Peyer's patch (tissue), 4 donors: ENCODE measurements at regions not wholly inside any gene's neighbourhood (a gene's known extent, or its start where the extent isn't known, plus 50 kb on each side); places are given as distances from the start of the nearest gene placed in this dataset.

Source experiments
- DNase-seq, 3 donors: peaks; one replicate each; pipeline ENCODE4 v3.0.0-alpha.2; 2017 to 2019
- H3K27ac ChIP-seq, 4 donors: fragments of 200-600 bp; sonication (generic); one replicate each; pipeline ENCODE4 v1.5.1; 2016 to 2019
- H3K27me3 ChIP-seq, 2 donors: fragments of 200-600 bp; sonication (generic); one replicate each; pipeline ENCODE4 v1.5.1; 2019
- H3K36me3 ChIP-seq, 3 donors: fragments of 200-600 bp; sonication (generic); one replicate each; pipeline ENCODE4 v1.5.1; 2016 to 2019
- H3K4me1 ChIP-seq, 4 donors: fragments of 200-600 bp; sonication (generic); one replicate each; pipeline ENCODE4 v1.5.1; 2016 to 2019
- H3K4me3 ChIP-seq, 4 donors: fragments of 200-600 bp; sonication (generic); 1 replicate in 3 of 4; 2 replicates in 1 of 4; pipeline ENCODE4 v1.5.1; 2016 to 2019; ENCODE audit warnings: mild to moderate bottlenecking in 1 of 4
- H3K9me3 ChIP-seq, 4 donors: fragments of 200-600 bp; sonication (generic); one replicate each; pipeline ENCODE4 v1.5.1; 2016 to 2019; ENCODE audit warnings: mild to moderate bottlenecking in 1 of 4
- POLR2A ChIP-seq, 2 donors: fragments of 450-650 bp; IDR thresholded peaks; one replicate each; pipeline ENCODE4 v1.5.1; 2017; ENCODE audit warnings: antibody characterized with exemption in 2 of 2, mild to moderate bottlenecking in 2 of 2, moderate library complexity in 2 of 2
- TF ChIP-seq, protein P1 (sequence below), 6 experiments: fragments of 450-650 bp in 4 of 6; fragments of 200-600 bp in 2 of 6; sonication (generic) in 1 of 6; IDR thresholded peaks; one replicate each; pipeline ENCODE4 v1.5.1; 2017 to 2019; ENCODE audit warnings: antibody characterized with exemption in 6 of 6, mild to moderate bottlenecking in 3 of 6, moderate library complexity in 1 of 6

DNA sequence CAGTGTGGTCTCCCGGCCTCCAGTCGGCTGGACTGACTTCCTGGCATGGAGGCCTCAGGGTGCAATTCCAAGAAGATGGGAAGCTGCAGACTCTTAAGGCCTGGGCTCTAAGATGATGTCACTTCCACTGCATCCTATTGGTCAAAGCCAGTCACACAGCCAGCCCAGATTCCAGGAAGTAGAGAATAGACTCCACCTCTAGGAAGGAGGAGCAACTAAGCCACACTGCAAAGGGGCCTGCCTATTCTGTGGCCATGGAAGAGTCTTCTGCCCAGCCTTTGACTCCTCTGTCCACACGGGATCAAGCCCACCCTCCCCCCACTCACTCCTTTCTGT, 103.9 kb upstream of the RFLNA start:
- Histone ChIP-seq H3K4me1 (no peaks in the 10 kb centered on the region), H3K9me3 (no peaks in the 10 kb centered on the region), H3K36me3 (no peaks in the 10 kb centered on the region), H3K27ac (no peak overlapping the region), H3K27me3 (no peaks in the 10 kb centered on the region), H3K4me3 (no peak overlapping the region)
- TF ChIP-seq, protein P1, sequence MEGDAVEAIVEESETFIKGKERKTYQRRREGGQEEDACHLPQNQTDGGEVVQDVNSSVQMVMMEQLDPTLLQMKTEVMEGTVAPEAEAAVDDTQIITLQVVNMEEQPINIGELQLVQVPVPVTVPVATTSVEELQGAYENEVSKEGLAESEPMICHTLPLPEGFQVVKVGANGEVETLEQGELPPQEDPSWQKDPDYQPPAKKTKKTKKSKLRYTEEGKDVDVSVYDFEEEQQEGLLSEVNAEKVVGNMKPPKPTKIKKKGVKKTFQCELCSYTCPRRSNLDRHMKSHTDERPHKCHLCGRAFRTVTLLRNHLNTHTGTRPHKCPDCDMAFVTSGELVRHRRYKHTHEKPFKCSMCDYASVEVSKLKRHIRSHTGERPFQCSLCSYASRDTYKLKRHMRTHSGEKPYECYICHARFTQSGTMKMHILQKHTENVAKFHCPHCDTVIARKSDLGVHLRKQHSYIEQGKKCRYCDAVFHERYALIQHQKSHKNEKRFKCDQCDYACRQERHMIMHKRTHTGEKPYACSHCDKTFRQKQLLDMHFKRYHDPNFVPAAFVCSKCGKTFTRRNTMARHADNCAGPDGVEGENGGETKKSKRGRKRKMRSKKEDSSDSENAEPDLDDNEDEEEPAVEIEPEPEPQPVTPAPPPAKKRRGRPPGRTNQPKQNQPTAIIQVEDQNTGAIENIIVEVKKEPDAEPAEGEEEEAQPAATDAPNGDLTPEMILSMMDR (IDR thresholded peaks at IDR 0.05), result no peak
- TF ChIP-seq POLR2A (IDR thresholded peaks at IDR 0.05), result no peak
- no peak for DNase-seq

- TF ChIP-seq, protein P1 (IDR thresholded peaks at IDR 0.05), result no peak
- TF ChIP-seq POLR2A (IDR thresholded peaks at IDR 0.05), result no peak
- DNase-seq, result no peak
Measured at GRCh38 chr12:124191966-124192365, 102.9 kb upstream of the RFLNA start.

DNA sequence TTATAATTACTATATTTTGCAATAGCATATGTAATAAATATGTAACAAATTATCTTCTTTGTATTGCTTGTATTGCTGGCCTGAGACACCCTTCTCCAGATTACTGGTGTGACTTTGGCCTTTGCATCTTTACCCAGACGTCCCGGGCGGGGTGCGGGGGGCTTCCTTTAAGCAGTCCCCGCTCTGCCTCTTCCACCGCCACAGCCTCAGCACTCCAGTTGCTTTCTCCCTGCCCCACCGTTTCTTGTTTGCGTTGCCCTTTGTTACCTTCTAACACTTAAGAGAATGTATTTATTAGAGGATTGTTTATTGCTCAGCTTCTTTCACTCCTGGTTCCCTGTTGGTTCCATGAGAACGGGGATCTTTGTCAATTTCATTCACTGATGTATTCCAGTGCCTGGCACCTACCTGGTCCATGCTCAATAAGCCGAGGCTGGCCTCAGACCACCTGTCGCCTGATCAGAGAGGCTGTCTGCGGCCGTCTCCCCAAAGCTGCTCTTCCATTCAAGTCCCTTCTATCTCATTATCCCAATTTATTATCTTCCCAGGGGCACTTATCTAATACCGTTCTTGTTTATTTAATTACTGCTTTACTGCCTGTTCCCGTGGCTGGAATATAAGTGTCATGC, 100.5 kb upstream of the RFLNA start:
- H3K27me3 ChIP-seq, result no peaks in the 10 kb centered on the region
- no peaks in the 10 kb centered on the region for H3K36me3 ChIP-seq
- no peak for DNase-seq
- no peak for TF ChIP-seq POLR2A (IDR thresholded peaks at IDR 0.05)
- TF ChIP-seq, protein P1 (IDR thresholded peaks at IDR 0.05), result no peak
- no peak overlapping the region for H3K27ac ChIP-seq
- H3K4me3 ChIP-seq, result no peak overlapping the region
- H3K4me1 ChIP-seq, result no peaks in the 10 kb centered on the region
- H3K9me3 ChIP-seq, result peaks cover 0 to 8% (median 0%) of the 10 kb centered on the region in 4 donors

More at GRCh38 chr12:124191966-124192365, 102.9 kb upstream of the RFLNA start:
- Histone ChIP-seq H3K4me3 (no peak overlapping the region), H3K36me3 (no peaks in the 10 kb centered on the region), H3K9me3 (peaks cover 0 to 4% (median 0%) of the 10 kb centered on the region in 4 donors), H3K27ac (no peak overlapping the region), H3K4me1 (no peaks in the 10 kb centered on the region), H3K27me3 (no peaks in the 10 kb centered on the region)

DNA sequence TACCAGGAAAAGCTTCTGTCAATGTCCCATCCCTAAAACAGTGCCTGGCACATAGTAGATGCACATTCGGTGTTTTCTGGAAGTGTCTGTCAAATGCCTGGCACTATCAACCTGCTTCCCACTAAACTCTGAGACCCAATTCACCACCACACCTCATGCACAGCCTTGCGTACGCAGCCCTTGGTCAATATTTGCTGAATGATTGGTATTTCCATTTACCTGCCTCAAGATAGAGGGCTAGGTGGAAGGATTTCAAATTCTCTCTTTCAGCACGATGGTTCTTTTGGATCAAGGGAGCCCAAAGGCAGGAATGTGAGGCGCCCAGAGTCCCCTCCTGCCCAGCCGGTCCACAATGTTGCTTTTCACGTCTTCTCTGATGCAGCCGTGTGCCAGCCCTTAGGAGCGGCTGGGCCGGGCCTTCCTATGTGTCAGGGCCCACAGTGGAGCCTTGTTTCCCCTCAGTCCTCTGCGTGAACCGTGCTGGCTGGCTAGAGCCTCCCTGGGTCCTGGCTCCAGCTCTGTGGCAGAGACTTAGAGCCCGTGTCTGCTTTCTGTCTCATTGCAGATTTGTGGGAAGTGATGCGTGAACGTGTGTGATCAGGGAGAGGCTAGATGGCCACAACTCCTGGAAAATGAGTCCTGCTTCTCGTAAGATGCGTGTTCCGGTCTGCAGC, 99.9 kb upstream of the RFLNA start:
- Histone ChIP-seq H3K27ac (no peak overlapping the region), H3K9me3 (peaks cover 0 to 8% (median 0%) of the 10 kb centered on the region in 4 donors), H3K27me3 (no peaks in the 10 kb centered on the region), H3K36me3 (no peaks in the 10 kb centered on the region), H3K4me3 (no peak overlapping the region), H3K4me1 (no peaks in the 10 kb centered on the region)
- no peak for DNase-seq
- no peak for TF ChIP-seq POLR2A (IDR thresholded peaks at IDR 0.05)
- TF ChIP-seq, protein P1 (IDR thresholded peaks at IDR 0.05), result no peak

GRCh38 chr12:124195567-124195942, 99.3 kb upstream of the RFLNA start:
- H3K27ac ChIP-seq, result no peak overlapping the region
- no peak overlapping the region for H3K4me3 ChIP-seq
- TF ChIP-seq, protein P1 (IDR thresholded peaks at IDR 0.05), result no peak
- TF ChIP-seq POLR2A (IDR thresholded peaks at IDR 0.05), result no peak
- no peaks in the 10 kb centered on the region for H3K27me3 ChIP-seq
- no peaks in the 10 kb centered on the region for H3K4me1 ChIP-seq
- DNase-seq, result no peak
- peaks cover 0 to 8% (median 0%) of the 10 kb centered on the region in 4 donors for H3K9me3 ChIP-seq
- H3K36me3 ChIP-seq, result no peaks in the 10 kb centered on the region
